Kidney (tissue), 13 donors: ENCODE measurements at regions not wholly inside any gene's neighbourhood (a gene's known extent, or its start where the extent isn't known, plus 50 kb on each side); places are given as distances from the start of the nearest gene placed in this dataset.

Source experiments
- DNase-seq, 5 donors: peaks; one replicate each; pipeline ENCODE4 v3.0.0-alpha.2; 2013 to 2020
- FAIRE-seq: peaks from 2 replicates; lab custom pipeline; 2012; peaks lifted over from hg19 to GRCh38; lab: Jason Lieb, UNC
- H3K27ac ChIP-seq, 2 donors: one replicate each; pipeline ENCODE4 v1.7.0; 2013; ENCODE audit warnings: low read depth in 2 of 2, low read length in 2 of 2, inconsistent platforms in 1 of 2
- H3K27me3 ChIP-seq: one replicate; pipeline ENCODE4 v1.7.1; 2013; ENCODE audit warnings: low read length, inconsistent platforms; ENCODE audit not compliant: control insufficient read depth, insufficient read depth
- H3K36me3 ChIP-seq, 3 donors: one replicate each; pipeline versions ENCODE4 v1.7.0 to v1.7.1; 2013; ENCODE audit warnings: low read length in 3 of 3, control low read depth in 1 of 3, inconsistent platforms in 1 of 3; ENCODE audit not compliant: insufficient read depth in 3 of 3, control insufficient read depth in 2 of 3
- H3K4me1 ChIP-seq, 3 donors: one replicate each; pipeline versions ENCODE4 v1.7.0 to v1.7.1; 2013; ENCODE audit warnings: low read length in 3 of 3, inconsistent platforms in 1 of 3, low read depth in 1 of 3; ENCODE audit not compliant: control insufficient read depth in 2 of 3, insufficient read depth in 2 of 3
- H3K4me3 ChIP-seq, 3 donors: one replicate each; pipeline versions ENCODE4 v1.7.0 to v1.8.1; 2013; ENCODE audit warnings: low read length in 3 of 3, control low read depth in 1 of 3, inconsistent platforms in 1 of 3
- H3K9ac ChIP-seq, 3 donors: one replicate each; pipeline versions ENCODE4 v1.7.0 to v1.7.1; 2013; ENCODE audit warnings: low read length in 3 of 3, control low read depth in 1 of 3, inconsistent platforms in 1 of 3
- H3K9me3 ChIP-seq, 3 donors: one replicate each; pipeline versions ENCODE4 v1.7.0 to v1.7.1; 2013; ENCODE audit warnings: low read length in 3 of 3, control low read depth in 1 of 3, inconsistent platforms in 1 of 3; ENCODE audit not compliant: control insufficient read depth in 2 of 3, insufficient read depth in 1 of 3
- CTCF ChIP-seq: IDR thresholded peaks from 3 replicates; pipeline ENCODE4 v1.5.1; 2012; ENCODE audit warnings: mild to moderate bottlenecking, moderate library complexity, borderline replicate concordance; ENCODE audit not compliant: insufficient read depth; ENCODE audit errors: extremely low read depth
- intact Hi-C: fragments of 100-400 bp; cut with DNase I; formaldehyde crosslinking; loops from one replicate; pipeline ENCODE4 v1.11.1; 2022
- donor health status: control.
- donor health status: control.
- donor health status: control.
- donor health status: control.
- donor health status: control.
- donor health status: DM: yes; HTN: yes; CAD: no.
- donor health status: Normal renal cell carcinoma (clear cell type).

- intact Hi-C loops = no loop called here
- no peak for FAIRE-seq
- H3K27me3 ChIP-seq = no peaks in the 10 kb centered on the region
- DNase-seq = no peak
- peaks cover 0 to 2% (median 0%) of the 10 kb centered on the region in 3 donors for H3K36me3 ChIP-seq
- no peaks in the 10 kb centered on the region for H3K4me1 ChIP-seq
- H3K4me3 ChIP-seq = no peak overlapping the region
- TF ChIP-seq CTCF = no peak
- no peak overlapping the region for H3K27ac ChIP-seq
- no peaks in the 10 kb centered on the region for H3K9me3 ChIP-seq
- no peak overlapping the region for H3K9ac ChIP-seq
Measured at GRCh38 chr13:20351281-20352022, 119.3 kb upstream of the GJB6 start.

- no peak overlapping the region for H3K9ac ChIP-seq
- FAIRE-seq (no peak), DNase-seq (no peak)
Measured at GRCh38 chr13:20350819-20351218, 118.7 kb upstream of the GJB6 start.

GRCh38 chr13:20350382-20350763, 118.3 kb upstream of the GJB6 start:
- Histone ChIP-seq H3K36me3 (peaks cover 0 to 2% (median 0%) of the 10 kb centered on the region in 3 donors), H3K9ac (no peak overlapping the region), H3K9me3 (no peaks in the 10 kb centered on the region), H3K4me3 (no peak overlapping the region), H3K4me1 (no peaks in the 10 kb centered on the region), H3K27ac (no peak overlapping the region), H3K27me3 (no peaks in the 10 kb centered on the region)
- no peak for TF ChIP-seq CTCF
- no peak for DNase-seq
- intact Hi-C loops = no loop called here
- no peak for FAIRE-seq

More at GRCh38 chr13:20350819-20351218, 118.7 kb upstream of the GJB6 start:
- Histone ChIP-seq H3K4me1 (no peaks in the 10 kb centered on the region), H3K4me3 (no peak overlapping the region), H3K36me3 (peaks cover 0 to 2% (median 0%) of the 10 kb centered on the region in 3 donors), H3K27me3 (no peaks in the 10 kb centered on the region), H3K27ac (no peak overlapping the region), H3K9me3 (no peaks in the 10 kb centered on the region)
- intact Hi-C loops = no loop called here
- no peak for TF ChIP-seq CTCF
